Spleen (tissue), 11 donors: ENCODE measurements at regions not wholly inside any gene's neighbourhood (a gene's known extent, or its start where the extent isn't known, plus 50 kb on each side); places are given as distances from the start of the nearest gene placed in this dataset.

Experiments
- DNase-seq: peaks from one replicate; pipeline ENCODE4 v3.0.0-alpha.2; 2020
- H3K27ac ChIP-seq, 8 donors: fragments of 200-600 bp; sonication (generic) in 7 of 8; 1 replicate in 4 of 8; 2 replicates in 4 of 8; pipeline versions ENCODE4 v1.5.0 to v1.8.0; 2016 to 2021; ENCODE audit warnings: inconsistent platforms in 4 of 8, mild to moderate bottlenecking in 4 of 8, moderate library complexity in 1 of 8
- H3K27me3 ChIP-seq, 7 donors: fragments of 200-600 bp; sonication (generic) in 6 of 7; replicated peaks in 1 of 7; 1 replicate in 4 of 7; 2 replicates in 3 of 7; pipeline versions ENCODE4 v1.5.0 to v1.8.0; 2016 to 2021; ENCODE audit warnings: inconsistent platforms in 3 of 7, mild to moderate bottlenecking in 1 of 7
- H3K36me3 ChIP-seq, 6 donors: fragments of 200-600 bp; sonication (generic) in 5 of 6; 1 replicate in 4 of 6; 2 replicates in 2 of 6; pipeline versions ENCODE4 v1.5.0 to v1.8.0; 2016 to 2021; ENCODE audit warnings: inconsistent platforms in 2 of 6
- H3K4me1 ChIP-seq, 6 donors: fragments of 200-600 bp; sonication (generic) in 5 of 6; 1 replicate in 3 of 6; 2 replicates in 3 of 6; pipeline versions ENCODE4 v1.5.0 to v1.8.0; 2016 to 2021; ENCODE audit warnings: inconsistent platforms in 3 of 6
- H3K4me3 ChIP-seq, 8 donors: fragments of 200-600 bp; sonication (generic) in 7 of 8; 1 replicate in 4 of 8; 2 replicates in 4 of 8; pipeline versions ENCODE4 v1.5.0 to v1.8.0; 2016 to 2021; ENCODE audit warnings: inconsistent platforms in 4 of 8, mild to moderate bottlenecking in 4 of 8, moderate library complexity in 2 of 8
- H3K9me3 ChIP-seq, 8 donors: fragments of 200-600 bp; sonication (generic) in 7 of 8; 1 replicate in 4 of 8; 2 replicates in 4 of 8; pipeline versions ENCODE4 v1.5.0 to v1.8.0; 2016 to 2021; ENCODE audit warnings: inconsistent platforms in 4 of 8
- POLR2A ChIP-seq, 3 donors: fragments of 450-650 bp; IDR thresholded peaks; one replicate each; pipeline ENCODE4 v1.5.1; 2017; ENCODE audit warnings: antibody characterized with exemption in 3 of 3, mild to moderate bottlenecking in 1 of 3
- POLR2AphosphoS5 ChIP-seq, 3 donors: sonication (generic); formaldehyde crosslinking; IDR thresholded peaks; one replicate each; pipeline ENCODE4 v1.5.1; 2017; ENCODE audit warnings: antibody characterized with exemption in 3 of 3
- WGBS, 5 donors: extraction: QIAGEN DNeasy Blood & Tissue Kit in 3 of 5; methylation state at CpG; one replicate each; pipeline versions ENCODE4 v1.1.5 to v1.1.7; 2013 to 2018; 5-methylcytosine and 5-hydroxymethylcytosine counted together
- intact Hi-C: fragments of 100-400 bp; cut with DNase I; formaldehyde crosslinking; loops from one replicate; pipeline ENCODE4 v1.15.0; 2023; ENCODE audit warnings: low total_unique reads
- TF ChIP-seq, protein P1 (sequence below), 11 experiments: fragments of 200-600 bp in 7 of 11; fragments of 450-650 bp in 4 of 11; sonication (generic) in 4 of 11; IDR thresholded peaks in 8 of 11; conservative IDR thresholded peaks in 3 of 11; 1 replicate in 7 of 11; 2 replicates in 4 of 11; pipeline versions ENCODE4 v1.4.0 to v1.8.0; 2016 to 2021; ENCODE audit warnings: antibody characterized with exemption in 11 of 11, inconsistent platforms in 4 of 11, mild to moderate bottlenecking in 1 of 11
- donor health status: healthy with polysubstance abuse.
- donor health status: DM: no; HTN: no; CAD: no; lungs with moderate emphysema.
- donor health status: DM: no; HTN: no; CAD: no.
- donor health status: Bipolar disorder and iron deficiency.
- donor health status: healthy.
- donor health status: DM: no; HTN: no; CAD: no.
- donor health status: DM: yes; HTN: yes; CAD: no.

DNA sequence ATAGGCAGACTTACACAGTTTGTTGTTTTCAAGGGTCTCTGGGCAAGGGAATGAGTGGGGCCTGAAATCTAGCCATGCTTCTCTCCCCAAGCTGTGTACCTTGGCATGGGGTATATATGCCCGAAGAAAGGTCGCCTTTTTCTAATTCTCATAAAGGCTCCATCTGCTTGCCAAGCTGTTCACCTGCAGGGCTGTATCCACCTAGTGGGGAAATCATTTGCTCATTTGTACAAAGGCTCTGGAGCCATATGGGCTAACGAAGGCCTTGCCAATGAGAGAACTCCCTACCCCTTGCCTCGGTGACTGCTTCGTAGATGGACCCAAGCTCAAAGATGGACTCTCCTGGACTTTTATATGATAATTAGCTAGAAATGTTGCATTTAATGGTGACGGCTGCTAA, 1097.0 kb downstream of the PDHA2 start:
- intact Hi-C loops, result no loop called here
- no peak for DNase-seq
- H3K36me3 ChIP-seq, result no peaks in the 10 kb centered on the region
- no peaks in the 10 kb centered on the region for H3K9me3 ChIP-seq
- H3K4me1 ChIP-seq, result no peaks in the 10 kb centered on the region
- H3K27ac ChIP-seq, result no peak overlapping the region
- H3K4me3 ChIP-seq, result no peak overlapping the region
- H3K27me3 ChIP-seq, result no peaks in the 10 kb centered on the region
- WGBS, 5 donors, result 89 to 92% (median 90%) methylated on average over 6 of the region's 6 CpGs
- TF ChIP-seq POLR2A (IDR thresholded peaks at IDR 0.05), result no peak
- TF ChIP-seq POLR2AphosphoS5 (IDR thresholded peaks at IDR 0.05), result no peak
- TF ChIP-seq, protein P1, sequence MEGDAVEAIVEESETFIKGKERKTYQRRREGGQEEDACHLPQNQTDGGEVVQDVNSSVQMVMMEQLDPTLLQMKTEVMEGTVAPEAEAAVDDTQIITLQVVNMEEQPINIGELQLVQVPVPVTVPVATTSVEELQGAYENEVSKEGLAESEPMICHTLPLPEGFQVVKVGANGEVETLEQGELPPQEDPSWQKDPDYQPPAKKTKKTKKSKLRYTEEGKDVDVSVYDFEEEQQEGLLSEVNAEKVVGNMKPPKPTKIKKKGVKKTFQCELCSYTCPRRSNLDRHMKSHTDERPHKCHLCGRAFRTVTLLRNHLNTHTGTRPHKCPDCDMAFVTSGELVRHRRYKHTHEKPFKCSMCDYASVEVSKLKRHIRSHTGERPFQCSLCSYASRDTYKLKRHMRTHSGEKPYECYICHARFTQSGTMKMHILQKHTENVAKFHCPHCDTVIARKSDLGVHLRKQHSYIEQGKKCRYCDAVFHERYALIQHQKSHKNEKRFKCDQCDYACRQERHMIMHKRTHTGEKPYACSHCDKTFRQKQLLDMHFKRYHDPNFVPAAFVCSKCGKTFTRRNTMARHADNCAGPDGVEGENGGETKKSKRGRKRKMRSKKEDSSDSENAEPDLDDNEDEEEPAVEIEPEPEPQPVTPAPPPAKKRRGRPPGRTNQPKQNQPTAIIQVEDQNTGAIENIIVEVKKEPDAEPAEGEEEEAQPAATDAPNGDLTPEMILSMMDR (IDR thresholded peaks at IDR 0.05 in 8 of 11, conservative IDR thresholded peaks at IDR 0.05 in 3 of 11), result no peak

DNA sequence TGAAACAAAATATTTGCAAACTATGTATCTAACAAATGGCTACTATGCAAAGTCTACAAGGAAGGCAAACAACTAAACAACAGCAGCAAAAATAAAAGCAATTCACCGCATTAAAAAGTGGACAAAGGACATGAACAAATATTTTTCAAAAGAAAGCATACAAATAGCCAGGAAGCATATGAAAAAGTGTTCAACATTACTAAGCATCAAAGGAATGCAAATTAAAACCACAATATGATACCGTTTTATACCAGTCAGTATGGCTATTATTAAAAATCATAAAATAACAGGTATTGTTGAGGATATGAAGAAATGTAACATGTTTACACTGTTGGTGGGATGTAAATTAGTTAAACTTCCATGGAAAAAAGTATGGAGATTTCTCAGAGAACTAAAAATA, 1106.7 kb downstream of the PDHA2 start:
- Histone ChIP-seq H3K9me3 (no peaks in the 10 kb centered on the region), H3K4me3 (no peak overlapping the region), H3K36me3 (no peaks in the 10 kb centered on the region), H3K27ac (no peak overlapping the region), H3K27me3 (no peaks in the 10 kb centered on the region), H3K4me1 (no peaks in the 10 kb centered on the region)
- intact Hi-C loops, result no loop called here
- DNase-seq, result no peak
- WGBS, 5 donors, result 79 to 95% (median 91%) methylated on average over 2 of the region's 2 CpGs
- no peak for TF ChIP-seq POLR2A (IDR thresholded peaks at IDR 0.05)
- TF ChIP-seq, protein P1 (IDR thresholded peaks at IDR 0.05 in 8 of 11, conservative IDR thresholded peaks at IDR 0.05 in 3 of 11), result no peak
- no peak for TF ChIP-seq POLR2AphosphoS5 (IDR thresholded peaks at IDR 0.05)

DNA sequence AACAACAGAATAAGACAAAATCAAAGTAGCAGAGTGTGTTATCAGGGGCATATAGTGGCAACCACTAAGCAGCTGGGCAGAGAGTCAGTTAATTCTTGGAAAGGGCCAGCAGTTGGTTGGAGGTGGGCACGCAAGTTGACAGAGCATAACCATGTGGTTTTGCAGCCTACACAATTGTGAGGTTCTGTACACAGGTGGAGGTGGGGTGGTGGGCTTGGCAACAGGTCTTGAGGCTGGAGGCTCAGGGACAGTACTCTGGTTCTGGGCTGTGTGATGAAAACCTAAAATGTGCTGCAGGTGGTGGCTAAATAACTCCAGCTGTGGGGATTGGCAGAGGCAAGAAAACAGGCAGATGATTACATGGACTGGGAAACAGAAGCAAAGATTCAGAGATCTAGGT, 1112.7 kb downstream of the PDHA2 start:
- 77 to 100% (median 81%) methylated on average over 1 of the region's 1 CpG for whole genome bisulfite sequencing, 5 donors
- no peaks in the 10 kb centered on the region for H3K27me3 ChIP-seq
- no peak overlapping the region for H3K4me3 ChIP-seq
- no peak overlapping the region for H3K27ac ChIP-seq
- TF ChIP-seq POLR2AphosphoS5 (IDR thresholded peaks at IDR 0.05) (no peak), POLR2A (IDR thresholded peaks at IDR 0.05) (no peak)
- TF ChIP-seq, protein P1 (IDR thresholded peaks at IDR 0.05 in 8 of 11, conservative IDR thresholded peaks at IDR 0.05 in 3 of 11), result no peak
- H3K36me3 ChIP-seq, result no peaks in the 10 kb centered on the region
- intact Hi-C loops, result no loop called here
- H3K9me3 ChIP-seq, result no peaks in the 10 kb centered on the region
- no peaks in the 10 kb centered on the region for H3K4me1 ChIP-seq
- DNase-seq, result no peak

DNA sequence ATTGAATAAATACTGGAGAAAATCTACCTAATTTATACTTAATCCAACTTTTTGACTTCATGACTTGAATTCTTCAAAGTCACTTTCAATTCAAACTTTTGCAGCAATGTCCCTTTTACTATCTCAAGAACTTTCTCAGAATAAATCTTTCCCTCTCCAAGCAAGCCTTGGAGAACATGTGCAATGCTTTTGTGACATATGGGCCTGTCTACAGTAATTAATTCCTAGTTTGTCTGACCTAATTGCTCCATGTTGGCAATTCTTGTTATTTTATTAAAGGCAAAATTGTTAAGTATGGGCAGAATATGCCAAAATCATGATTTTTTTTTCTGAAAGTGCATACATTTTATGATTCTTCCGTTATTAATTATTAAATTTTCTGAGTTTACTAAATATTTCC, 1115.3 kb downstream of the PDHA2 start:
- no peaks in the 10 kb centered on the region for H3K36me3 ChIP-seq
- TF ChIP-seq POLR2A (IDR thresholded peaks at IDR 0.05) (no peak), POLR2AphosphoS5 (IDR thresholded peaks at IDR 0.05) (no peak)
- TF ChIP-seq, protein P1 (IDR thresholded peaks at IDR 0.05 in 8 of 11, conservative IDR thresholded peaks at IDR 0.05 in 3 of 11), result no peak
- no peaks in the 10 kb centered on the region for H3K27me3 ChIP-seq
- H3K27ac ChIP-seq, result no peak overlapping the region
- intact Hi-C loops, result no loop called here
- no peaks in the 10 kb centered on the region for H3K4me1 ChIP-seq
- H3K4me3 ChIP-seq, result no peak overlapping the region
- WGBS, 5 donors, result 67 to 84% (median 80%) methylated on average over 1 of the region's 1 CpG
- no peaks in the 10 kb centered on the region for H3K9me3 ChIP-seq
- no peak for DNase-seq
